ENCODE measurements at regions not wholly inside any gene's neighbourhood (a gene's known extent, or its start where the extent isn't known, plus 50 kb on each side); places are given as distances from the start of the nearest gene placed in this dataset.

GRCh38 chr7:52005613-52006012 is 689.0 kb upstream of the COBL start:
- intact Hi-C loops (cut with micrococcal nuclease) = no loop called here
- Mint-ChIP-seq H3K9me3 (peaks cover 2% of the 10 kb centered on the region), H3K4me1 (no peaks in the 10 kb centered on the region), H3K4me3 (no peak overlapping the region), H3K27ac (no peak overlapping the region), H3K27me3 (no peaks in the 10 kb centered on the region), H3K36me3 (ENCODE audit: low read depth) (no peaks in the 10 kb centered on the region)
- ChIA-PET POLR2A (no interaction called here), CTCF (no interaction called here)
- no peak for TF ChIP-seq CTCF (IDR thresholded peaks at IDR 0.05)
- DNase-seq (no peak), ATAC-seq (ENCODE audit: low read depth) (no peak)

- ChIA-PET POLR2A (interaction anchor here (0.6 kb wide), 1 partner anchor 147 kb away, joined by 3 read pairs; no protein-coding TSS in a partner anchor), CTCF (no interaction called here)
- no peak overlapping the region for H3K27ac Mint-ChIP-seq
- H3K36me3 Mint-ChIP-seq (ENCODE audit: low read depth) = no peaks in the 10 kb centered on the region
- intact Hi-C loops (cut with micrococcal nuclease) = no loop called here
- no peaks in the 10 kb centered on the region for H3K4me1 Mint-ChIP-seq
- no peak for TF ChIP-seq CTCF (IDR thresholded peaks at IDR 0.05)
- DNase-seq (no peak), ATAC-seq (ENCODE audit: low read depth) (no peak)
- peaks cover 7% of the 10 kb centered on the region for H3K9me3 Mint-ChIP-seq
- no peaks in the 10 kb centered on the region for H3K27me3 Mint-ChIP-seq
- H3K4me3 Mint-ChIP-seq = no peak overlapping the region
Observed at GRCh38 chr7:51995596-51996179, 679.1 kb upstream of the COBL start.

- Mint-ChIP-seq H3K27ac (no peak overlapping the region), H3K9me3 (peaks cover 9% of the 10 kb centered on the region), H3K36me3 (ENCODE audit: low read depth) (no peaks in the 10 kb centered on the region), H3K4me1 (no peaks in the 10 kb centered on the region), H3K27me3 (no peaks in the 10 kb centered on the region), H3K4me3 (no peak overlapping the region)
- CTCF ChIA-PET = no interaction called here
- ATAC-seq (ENCODE audit: low read depth) = no peak
- no peak for DNase-seq
- POLR2A ChIA-PET = no interaction called here
- TF ChIP-seq CTCF (IDR thresholded peaks at IDR 0.05) = no peak
- intact Hi-C loops (cut with micrococcal nuclease) = no loop called here
Observed at GRCh38 chr7:51982653-51983052, 666.0 kb upstream of the COBL start.

- peaks cover 6% of the 10 kb centered on the region for H3K9me3 Mint-ChIP-seq
- CTCF ChIA-PET = no interaction called here
Observed at GRCh38 chr7:51980812-51981211, 664.2 kb upstream of the COBL start.

GRCh38 chr7:51980313-51980712 is 663.7 kb upstream of the COBL start:
- no peaks in the 10 kb centered on the region for H3K4me1 Mint-ChIP-seq
- intact Hi-C loops (cut with micrococcal nuclease) = no loop called here
- no peaks in the 10 kb centered on the region for H3K27me3 Mint-ChIP-seq
- CTCF ChIA-PET = no interaction called here
- no peak for DNase-seq
- no peak overlapping the region for H3K4me3 Mint-ChIP-seq
- POLR2A ChIA-PET = no interaction called here
- H3K27ac Mint-ChIP-seq = no peak overlapping the region
- H3K36me3 Mint-ChIP-seq (ENCODE audit: low read depth) = no peaks in the 10 kb centered on the region
- peaks cover 6% of the 10 kb centered on the region for H3K9me3 Mint-ChIP-seq
- ATAC-seq (ENCODE audit: low read depth) = no peak
- no peak for TF ChIP-seq CTCF (IDR thresholded peaks at IDR 0.05)

More at GRCh38 chr7:51980812-51981211, 664.2 kb upstream of the COBL start:
- no peak for ATAC-seq (ENCODE audit: low read depth)
- Mint-ChIP-seq H3K36me3 (ENCODE audit: low read depth) (no peaks in the 10 kb centered on the region), H3K27me3 (no peaks in the 10 kb centered on the region), H3K4me3 (no peak overlapping the region), H3K4me1 (no peaks in the 10 kb centered on the region), H3K27ac (no peak overlapping the region)
- TF ChIP-seq CTCF (IDR thresholded peaks at IDR 0.05) = no peak
- POLR2A ChIA-PET = no interaction called here
- intact Hi-C loops (cut with micrococcal nuclease) = no loop called here
- no peak for DNase-seq

All from activated B cell treated with CpG ODN at 0.5 μM for 24 hours (primary cell).